ENCODE measurements at regions not wholly inside any gene's neighbourhood (a gene's known extent, or its start where the extent isn't known, plus 50 kb on each side); places are given as distances from the start of the nearest gene placed in this dataset.
"Not testable (repeated sequence)": the region's sequence is repeated elsewhere in the genome, so short reads cannot be mapped to it uniquely, and the experiment has no call there.

DNA sequence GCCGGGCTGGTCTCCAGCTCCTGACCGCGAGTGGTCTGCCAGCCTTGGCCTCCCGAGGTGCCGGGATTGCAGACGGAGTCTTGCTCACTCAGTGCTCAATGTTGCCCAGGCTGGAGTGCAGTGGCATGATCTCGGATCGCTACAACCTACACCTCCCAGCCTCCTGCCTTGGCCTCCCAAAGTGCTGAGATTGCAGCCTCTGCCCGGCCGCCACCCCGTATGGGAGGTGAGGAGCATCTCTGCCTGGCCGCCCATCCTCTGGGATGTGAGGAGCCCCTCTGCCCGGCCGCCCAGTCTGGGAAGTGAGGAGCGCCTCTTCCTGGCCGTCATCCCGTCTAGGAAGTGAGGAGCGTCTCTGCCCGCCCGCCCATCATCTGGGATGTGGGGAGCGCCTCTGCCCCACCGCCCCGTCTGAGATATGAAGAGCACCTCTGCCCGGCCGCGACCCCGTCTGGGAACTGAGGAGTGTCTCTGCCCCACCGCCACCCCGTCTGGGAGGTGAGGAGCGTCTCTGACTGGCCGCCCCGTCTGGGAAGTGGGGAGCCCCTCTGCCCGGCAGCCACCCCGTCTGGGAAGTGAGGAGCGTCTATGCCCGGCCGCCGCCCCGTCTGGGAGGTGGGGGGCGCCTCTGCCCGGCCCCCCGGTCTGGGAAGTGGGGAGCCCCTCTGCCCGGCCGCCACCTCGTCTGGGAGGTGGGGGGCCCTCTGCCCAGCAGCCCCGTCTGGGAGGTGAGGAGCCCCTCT lies 861.8 kb upstream of the INTU start:
- TF ChIP-seq CTCF (IDR thresholded peaks at IDR 0.05; ENCODE audit: insufficient read depth, low read depth, low read length); EZH2 (IDR thresholded peaks at IDR 0.05; ENCODE audit: insufficient read depth, low read length): not testable (repeated sequence)
